GM12872 (cell line): ENCODE measurements at regions not wholly inside any gene's neighbourhood (a gene's known extent, or its start where the extent isn't known, plus 50 kb on each side); places are given as distances from the start of the nearest gene placed in this dataset.

ENCODE experiments used
- CTCF ChIP-seq: IDR thresholded peaks from 3 replicates; pipeline ENCODE4 v1.5.1; 2011; ENCODE audit warnings: low read depth, mild to moderate bottlenecking, low read length, moderate library complexity; ENCODE audit not compliant: insufficient read depth

GRCh38 chr2:167900435-167901114 is 346.8 kb downstream of the STK39 start:
- TF ChIP-seq CTCF = no peak

GRCh38 chr2:167898340-167898739 is 349.1 kb downstream of the STK39 start:
- no peak for TF ChIP-seq CTCF

- no peak for TF ChIP-seq CTCF
Measured at GRCh38 chr2:167891841-167892240, 355.6 kb downstream of the STK39 start.

GRCh38 chr2:167890739-167891138 is 356.7 kb downstream of the STK39 start:
- TF ChIP-seq CTCF = no peak

GRCh38 chr2:167880415-167880814 is 367.0 kb downstream of the STK39 start:
- TF ChIP-seq CTCF = no peak

- no peak for TF ChIP-seq CTCF
Measured at GRCh38 chr2:167875529-167875928, 371.9 kb downstream of the STK39 start.

- TF ChIP-seq CTCF = no peak
Measured at GRCh38 chr2:167874812-167875211, 372.6 kb downstream of the STK39 start.
